UCSD-AML1 (cell line): ENCODE measurements at regions not wholly inside any gene's neighbourhood (a gene's known extent, or its start where the extent isn't known, plus 50 kb on each side); places are given as distances from the start of the nearest gene placed in this dataset.

ENCODE experiments used
- DNase-seq: peaks from one replicate; lab custom pipeline; 2025; ENCODE audit not compliant: unreplicated experiment; lab: John Stamatoyannopoulos, UW

DNA sequence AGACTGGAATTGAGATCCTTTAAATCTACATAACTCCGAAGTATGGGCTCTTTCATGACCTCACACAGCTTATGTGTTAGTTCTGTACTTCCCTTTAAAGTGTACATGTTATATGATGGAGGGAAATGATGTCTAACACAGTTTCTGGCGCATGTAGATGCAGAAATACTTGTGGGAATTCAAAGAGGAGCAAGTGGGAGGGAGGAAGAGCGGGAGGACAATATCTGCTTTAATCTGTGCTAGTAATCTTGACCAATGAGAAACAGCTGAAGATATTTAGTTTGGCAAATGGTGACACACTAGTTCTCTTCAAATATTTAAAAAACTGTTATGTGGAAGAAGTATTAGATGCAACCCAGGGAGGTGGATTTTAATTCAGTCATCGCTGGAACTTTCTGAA, 62.9 kb upstream of the PLEKHG1 start:
- DNase-seq: no peak

DNA sequence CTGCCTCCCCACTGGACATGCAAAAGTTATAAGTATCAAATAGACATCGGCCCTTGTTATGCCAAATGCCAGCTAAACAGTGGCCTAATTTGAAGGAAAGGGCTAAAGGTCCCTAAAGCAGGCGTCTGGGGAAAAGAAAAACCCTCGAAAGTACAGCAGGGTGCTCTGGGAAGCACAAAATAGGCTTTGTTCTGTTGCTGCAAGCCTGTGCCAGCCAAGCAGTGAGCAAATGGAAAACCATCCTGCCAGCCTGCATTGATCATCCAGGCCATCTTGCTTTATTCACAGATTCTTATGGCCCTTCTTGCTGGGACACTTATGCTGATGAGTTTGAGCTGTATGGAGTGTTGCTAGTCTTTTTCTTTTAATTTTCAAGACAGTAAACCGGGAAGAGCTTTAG, 62.2 kb upstream of the PLEKHG1 start:
- DNase-seq: no peak

GRCh38 chr6:150537893-150538292, 61.8 kb upstream of the PLEKHG1 start:
- no peak for DNase-seq

GRCh38 chr6:150539111-150539510, 60.6 kb upstream of the PLEKHG1 start:
- DNase-seq: no peak

DNA sequence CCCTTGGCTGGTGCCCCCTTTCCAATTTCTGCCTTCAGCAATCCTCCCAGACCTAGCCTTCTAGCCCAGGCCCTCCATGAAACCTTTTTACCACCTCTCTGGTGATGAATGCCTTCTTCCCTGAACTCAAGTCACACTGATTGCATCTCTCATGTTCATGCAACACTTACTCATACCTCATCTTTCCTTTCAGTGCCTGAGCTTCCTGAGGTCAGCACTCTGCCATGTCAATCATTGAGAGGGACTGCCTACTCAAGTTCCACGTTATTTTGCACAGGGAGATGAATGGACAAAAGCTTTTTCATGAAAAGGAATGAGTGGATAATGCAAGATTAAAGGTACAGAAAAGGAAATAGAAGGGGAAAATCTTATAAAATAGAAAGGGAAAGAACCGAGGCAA, 60.1 kb upstream of the PLEKHG1 start:
- no peak for DNase-seq

- DNase-seq: no peak
Observed at GRCh38 chr6:150541576-150541975, 58.1 kb upstream of the PLEKHG1 start.

GRCh38 chr6:150543178-150543577, 56.5 kb upstream of the PLEKHG1 start:
- DNase-seq: no peak

DNA sequence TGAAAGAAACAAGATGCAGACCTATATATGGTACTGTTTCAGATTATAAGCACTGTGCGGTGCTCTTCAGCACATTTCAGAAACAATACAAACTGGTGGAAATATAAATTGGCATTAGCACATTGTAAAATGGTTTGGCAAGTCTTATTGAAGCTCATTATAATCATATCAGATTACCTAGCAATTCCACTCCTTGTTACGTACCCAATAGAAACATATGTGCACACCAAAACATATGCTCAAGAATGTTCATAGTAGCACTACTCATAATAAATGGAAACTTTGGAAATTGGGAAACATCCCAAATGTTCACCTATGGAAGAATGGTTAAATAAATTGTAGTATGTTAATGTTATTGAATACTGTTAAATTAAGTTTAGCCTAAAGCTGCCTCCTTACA, 54.9 kb upstream of the PLEKHG1 start:
- no peak for DNase-seq

DNA sequence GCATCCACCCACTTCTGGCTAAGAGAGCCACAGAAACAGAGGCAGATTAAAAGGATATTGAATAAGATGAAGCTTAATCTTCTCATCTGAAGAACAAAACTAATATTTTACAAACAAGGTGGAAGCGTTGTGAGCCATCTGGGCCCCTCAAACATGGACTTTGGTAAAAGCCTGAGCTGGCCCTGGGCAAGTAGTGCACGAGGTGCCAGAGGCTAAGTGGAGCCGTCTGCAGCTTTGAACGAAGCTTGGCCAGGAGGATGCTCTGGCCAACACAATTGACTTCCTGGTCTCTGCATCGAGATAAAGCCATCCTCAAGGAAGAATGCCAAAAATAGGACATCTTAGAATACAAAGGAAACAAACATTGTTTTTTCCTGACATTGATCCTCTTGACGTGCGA, 53.2 kb upstream of the PLEKHG1 start:
- no peak for DNase-seq

DNA sequence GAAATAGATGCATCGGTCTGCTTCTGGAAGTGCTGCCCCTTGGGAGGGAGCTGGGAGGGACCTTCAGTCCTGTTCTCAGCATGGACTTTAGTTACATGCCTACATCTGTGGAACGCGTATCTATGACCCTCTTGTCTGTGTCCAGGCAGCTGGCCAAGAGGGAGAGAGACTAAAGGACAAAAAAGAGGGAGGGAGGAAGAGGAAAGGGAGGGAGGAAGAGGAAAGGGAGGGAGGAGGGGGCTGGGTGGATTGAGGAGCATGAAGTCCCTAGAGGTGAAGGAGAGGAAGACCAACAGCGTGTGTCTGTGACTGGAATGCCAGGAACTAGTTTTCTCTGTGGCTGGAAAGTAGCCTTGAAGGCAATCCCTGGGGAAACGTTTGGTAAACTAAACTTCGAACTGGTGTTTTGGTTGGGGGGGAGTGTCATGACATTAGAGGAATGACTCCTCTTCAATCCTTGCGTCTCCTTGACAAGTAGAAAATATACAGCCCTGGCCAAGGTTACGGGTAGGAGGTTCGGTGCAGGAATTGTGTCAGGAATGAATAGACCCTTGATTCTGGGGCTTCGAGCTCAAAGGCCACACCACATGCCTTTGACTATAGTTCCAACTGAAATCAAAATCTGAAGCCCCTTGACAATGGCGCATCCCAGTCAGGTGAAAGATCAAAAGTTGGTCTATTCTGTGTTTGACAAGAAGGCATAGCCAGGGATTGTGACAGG, 52.0 kb upstream of the PLEKHG1 start:
- DNase-seq: no peak

DNA sequence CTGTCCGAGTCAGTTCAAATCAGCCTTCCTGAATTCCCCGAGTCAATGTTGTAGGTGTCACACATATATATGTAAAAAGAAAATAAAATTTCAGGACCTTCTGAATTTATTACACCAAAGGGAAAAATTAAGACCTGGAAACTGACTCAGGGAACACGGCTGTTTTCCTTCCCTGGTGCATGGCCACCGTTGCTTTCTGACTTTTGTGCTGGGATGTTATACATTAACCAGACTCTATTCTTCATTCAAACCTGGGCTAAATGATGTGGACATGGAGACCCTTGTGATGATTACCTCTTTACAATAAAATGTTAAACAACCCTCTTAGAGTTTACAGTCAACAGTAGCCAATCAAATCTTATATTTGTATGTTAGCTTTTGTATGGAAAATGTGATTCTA, 51.4 kb upstream of the PLEKHG1 start:
- no peak for DNase-seq

DNA sequence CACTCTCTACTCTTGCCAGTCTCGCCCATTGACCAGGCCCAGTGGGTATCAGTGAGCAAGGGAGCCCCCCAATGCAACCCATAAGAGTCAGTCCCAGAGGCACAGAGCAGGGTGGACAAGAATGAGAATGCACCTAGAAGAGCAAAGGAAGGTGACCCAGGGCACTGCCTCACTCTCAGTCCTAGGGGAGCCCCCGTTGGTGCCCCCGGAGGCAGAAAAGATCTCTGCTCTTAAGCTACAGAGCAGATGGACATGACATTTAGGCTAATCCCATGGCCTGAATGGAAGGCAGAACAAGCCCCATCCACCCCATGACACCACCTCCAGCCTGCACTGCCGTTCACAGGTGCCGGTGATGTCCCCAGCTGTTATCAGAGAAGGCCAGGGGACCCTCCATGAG, 50.7 kb upstream of the PLEKHG1 start:
- DNase-seq: no peak

- no peak for DNase-seq
Observed at GRCh38 chr6:150549674-150550101, 50.0 kb upstream of the PLEKHG1 start.
